Activated CD4-positive, alpha-beta T cell treated with anti-CD3 and anti-CD28 coated beads for 36 hours (primary cell): ENCODE measurements at regions not wholly inside any gene's neighbourhood (a gene's known extent, or its start where the extent isn't known, plus 50 kb on each side); places are given as distances from the start of the nearest gene placed in this dataset.

Source experiments
- ATAC-seq: fragments of 200-7000 bp; cut with Tn5 transposase; one replicate; pipeline ENCODE4 v1.10.0; 2021; ENCODE audit warnings: mild to moderate bottlenecking, moderate library complexity
- CTCF ChIA-PET: fragments of 350-600 bp; sonication (Branson Sonifier 250); formaldehyde crosslinking; loops from one replicate; lab custom pipeline; 2021; ENCODE audit warnings: antibody characterized with exemption; lab: Charles Lee
- POLR2A ChIA-PET: fragments of 350-600 bp; sonication (Branson Sonifier 250); formaldehyde crosslinking; loops from one replicate; lab custom pipeline; 2021; ENCODE audit warnings: antibody characterized with exemption, inconsistent platforms; lab: Charles Lee
- DNase-seq: peaks from one replicate; pipeline ENCODE4 v3.0.0-alpha.2; 2020
- H3K27ac Mint-ChIP-seq: one replicate; pipeline ENCODE4 v1.8.0; 2021; ENCODE audit warnings: mixed read lengths
- H3K27me3 Mint-ChIP-seq: one replicate; pipeline ENCODE4 v1.8.0; 2021; ENCODE audit warnings: mixed read lengths
- H3K36me3 Mint-ChIP-seq: one replicate; pipeline ENCODE4 v1.8.0; 2021; ENCODE audit warnings: low read depth, mixed read lengths
- H3K4me1 Mint-ChIP-seq: one replicate; pipeline ENCODE4 v1.8.0; 2021; ENCODE audit warnings: mixed read lengths
- H3K4me3 Mint-ChIP-seq: one replicate; pipeline ENCODE4 v1.8.0; 2021; ENCODE audit warnings: mild to moderate bottlenecking, moderate library complexity, mixed read lengths
- H3K9me3 Mint-ChIP-seq: one replicate; pipeline ENCODE4 v1.8.0; 2021; ENCODE audit warnings: low read depth, mixed read lengths
- intact Hi-C, 2 experiments: fragments of 100-400 bp; cut with DNase I in 1 of 2; cut with micrococcal nuclease in 1 of 2; formaldehyde crosslinking; loops; one replicate each; pipeline versions ENCODE4 v1.14.2 to v1.15.1; 2022 to 2024; cut with DNase I, micrococcal nuclease

DNA sequence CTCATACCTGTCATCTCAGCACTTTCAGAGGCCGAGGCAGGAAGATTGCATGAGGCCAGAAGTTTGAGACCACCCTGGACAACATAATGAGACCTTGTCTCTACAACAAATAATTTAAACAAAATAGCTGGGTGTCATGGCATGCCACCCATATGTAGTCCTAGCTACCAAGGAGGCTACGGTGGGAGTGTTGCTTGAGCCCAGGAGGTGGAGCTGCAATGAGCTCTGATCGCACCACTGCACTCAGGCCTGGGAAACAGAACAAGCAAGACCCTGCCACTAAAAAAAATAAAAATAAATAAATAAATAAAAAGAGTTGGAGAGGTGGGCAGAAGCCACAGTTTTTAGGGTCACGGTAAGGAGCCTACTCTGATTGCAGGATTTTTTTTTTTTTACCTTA lies 136.0 kb downstream of the TANC2 start:
- DNase-seq (no peak), ATAC-seq (no peak)
- ChIA-PET CTCF (no interaction called here), POLR2A (no interaction called here)
- H3K4me1 Mint-ChIP-seq = no peaks in the 10 kb centered on the region
- intact Hi-C loops = no loop called here
- H3K27me3 Mint-ChIP-seq = no peaks in the 10 kb centered on the region
- no peak overlapping the region for H3K4me3 Mint-ChIP-seq
- no peaks in the 10 kb centered on the region for H3K36me3 Mint-ChIP-seq
- no peak overlapping the region for H3K27ac Mint-ChIP-seq
- no peaks in the 10 kb centered on the region for H3K9me3 Mint-ChIP-seq

DNA sequence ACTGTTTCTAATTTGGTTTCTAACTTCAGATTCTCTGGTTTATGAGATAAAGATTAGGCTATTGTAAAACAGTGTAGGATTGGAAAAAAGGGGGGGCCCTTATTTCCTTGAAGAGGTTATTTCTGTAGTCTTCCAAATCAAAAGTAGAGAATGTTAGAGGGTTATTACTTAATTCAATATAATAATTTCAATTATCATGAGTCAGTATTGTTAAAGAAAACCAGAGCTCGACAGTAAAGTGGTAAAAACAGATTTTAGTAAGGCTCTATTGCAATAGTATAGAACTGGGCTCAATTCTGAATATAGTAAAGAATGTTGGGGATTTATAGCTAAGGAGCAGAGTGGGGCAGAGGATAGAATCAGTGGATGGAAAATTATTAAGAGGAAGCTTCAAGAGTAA lies 140.0 kb downstream of the TANC2 start:
- CTCF ChIA-PET = no interaction called here
- Mint-ChIP-seq H3K36me3 (no peaks in the 10 kb centered on the region), H3K27ac (no peak overlapping the region), H3K27me3 (no peaks in the 10 kb centered on the region), H3K4me3 (no peak overlapping the region), H3K4me1 (no peaks in the 10 kb centered on the region), H3K9me3 (no peaks in the 10 kb centered on the region)
- DNase-seq (no peak), ATAC-seq (no peak)
- intact Hi-C loops = no loop called here
- POLR2A ChIA-PET = no interaction called here

DNA sequence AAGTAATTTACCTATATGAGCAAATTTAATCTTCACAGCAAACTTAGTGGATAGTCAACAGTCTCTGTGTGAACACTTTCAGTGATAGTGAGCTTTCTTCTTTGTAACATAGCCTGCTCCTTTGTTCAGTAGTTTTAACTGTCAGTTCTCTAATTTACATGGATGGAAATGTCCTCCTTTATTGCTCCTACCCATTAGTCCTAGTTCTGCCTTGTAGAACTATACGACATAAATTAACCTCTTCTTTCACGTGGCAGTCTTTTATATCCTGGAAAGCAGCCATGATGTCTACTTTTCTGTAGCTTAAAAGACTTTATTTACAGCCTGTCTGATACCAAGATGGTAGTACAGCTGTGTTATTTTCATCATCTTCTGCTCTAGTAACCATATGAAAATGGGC lies 143.6 kb downstream of the TANC2 start:
- DNase-seq (no peak), ATAC-seq (no peak)
- H3K9me3 Mint-ChIP-seq = no peaks in the 10 kb centered on the region
- no peak overlapping the region for H3K27ac Mint-ChIP-seq
- POLR2A ChIA-PET = no interaction called here
- H3K27me3 Mint-ChIP-seq = no peaks in the 10 kb centered on the region
- H3K4me1 Mint-ChIP-seq = no peaks in the 10 kb centered on the region
- CTCF ChIA-PET = interaction anchor here (1.3 kb wide), 1 partner anchor 12 kb away, joined by 3 read pairs; no protein-coding TSS in a partner anchor
- intact Hi-C loops = no loop called here
- H3K36me3 Mint-ChIP-seq = no peaks in the 10 kb centered on the region
- H3K4me3 Mint-ChIP-seq = no peak overlapping the region

DNA sequence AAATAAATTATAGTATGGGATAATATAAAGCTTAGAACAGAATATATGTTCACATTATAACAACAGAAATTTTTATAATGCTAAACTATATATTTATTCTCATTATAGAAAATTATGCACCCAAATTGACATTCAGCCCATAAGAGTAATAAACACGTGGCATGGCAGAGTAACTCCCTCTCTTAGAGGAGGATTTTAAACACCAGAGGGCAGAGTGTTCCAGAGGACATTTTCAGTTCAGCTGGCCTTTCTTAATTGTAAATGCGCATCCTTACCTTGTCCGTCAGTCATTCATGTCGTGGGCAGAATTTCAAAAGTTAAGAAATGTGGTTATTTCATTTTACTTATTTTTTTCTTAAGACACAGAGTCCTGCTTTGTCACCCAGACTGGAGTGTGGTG lies 147.1 kb downstream of the TANC2 start:
- intact Hi-C loops = loop anchor here in 1 of 2 experiments (1.0 kb wide), 1 partner anchor 293 kb away; no protein-coding TSS in a partner anchor
- Mint-ChIP-seq H3K4me3 (no peak overlapping the region), H3K27ac (no peak overlapping the region), H3K27me3 (no peaks in the 10 kb centered on the region), H3K4me1 (no peaks in the 10 kb centered on the region), H3K9me3 (no peaks in the 10 kb centered on the region), H3K36me3 (no peaks in the 10 kb centered on the region)
- no peak for DNase-seq
- no peak for ATAC-seq
- ChIA-PET POLR2A (no interaction called here), CTCF (interaction anchor here (1.0 kb wide), 1 partner anchor 294 kb away, joined by 3 read pairs; no protein-coding TSS in a partner anchor)

DNA sequence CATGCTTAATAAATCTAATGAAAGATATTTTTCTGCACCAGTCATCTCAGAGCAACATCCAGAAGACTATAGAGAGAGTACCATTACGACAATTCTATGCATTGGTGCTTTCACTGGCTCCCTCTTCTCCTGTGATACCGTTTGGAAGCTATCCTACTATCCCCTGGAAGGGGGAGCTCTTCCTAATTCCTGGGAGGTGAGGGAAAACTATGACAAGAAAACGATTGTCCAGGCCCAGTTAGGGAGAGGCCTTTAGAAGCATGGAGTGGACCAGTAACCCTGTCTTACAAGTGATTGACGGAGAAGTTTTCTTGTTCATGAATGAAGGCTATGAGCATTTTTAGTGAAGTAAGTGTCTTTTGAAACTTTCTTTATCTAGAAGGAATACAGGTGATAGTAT lies 150.2 kb downstream of the TANC2 start:
- Mint-ChIP-seq H3K27ac (no peak overlapping the region), H3K4me1 (no peaks in the 10 kb centered on the region), H3K9me3 (no peaks in the 10 kb centered on the region), H3K36me3 (no peaks in the 10 kb centered on the region), H3K27me3 (no peaks in the 10 kb centered on the region), H3K4me3 (no peak overlapping the region)
- ChIA-PET POLR2A (interaction anchor here (0.6 kb wide), 1 partner anchor 112 kb away, joined by 3 read pairs; no protein-coding TSS in a partner anchor), CTCF (interaction anchor here (0.7 kb wide), 1 partner anchor 11 kb away, joined by 3 read pairs; no protein-coding TSS in a partner anchor)
- no peak for ATAC-seq
- no peak for DNase-seq
- intact Hi-C loops = no loop called here

DNA sequence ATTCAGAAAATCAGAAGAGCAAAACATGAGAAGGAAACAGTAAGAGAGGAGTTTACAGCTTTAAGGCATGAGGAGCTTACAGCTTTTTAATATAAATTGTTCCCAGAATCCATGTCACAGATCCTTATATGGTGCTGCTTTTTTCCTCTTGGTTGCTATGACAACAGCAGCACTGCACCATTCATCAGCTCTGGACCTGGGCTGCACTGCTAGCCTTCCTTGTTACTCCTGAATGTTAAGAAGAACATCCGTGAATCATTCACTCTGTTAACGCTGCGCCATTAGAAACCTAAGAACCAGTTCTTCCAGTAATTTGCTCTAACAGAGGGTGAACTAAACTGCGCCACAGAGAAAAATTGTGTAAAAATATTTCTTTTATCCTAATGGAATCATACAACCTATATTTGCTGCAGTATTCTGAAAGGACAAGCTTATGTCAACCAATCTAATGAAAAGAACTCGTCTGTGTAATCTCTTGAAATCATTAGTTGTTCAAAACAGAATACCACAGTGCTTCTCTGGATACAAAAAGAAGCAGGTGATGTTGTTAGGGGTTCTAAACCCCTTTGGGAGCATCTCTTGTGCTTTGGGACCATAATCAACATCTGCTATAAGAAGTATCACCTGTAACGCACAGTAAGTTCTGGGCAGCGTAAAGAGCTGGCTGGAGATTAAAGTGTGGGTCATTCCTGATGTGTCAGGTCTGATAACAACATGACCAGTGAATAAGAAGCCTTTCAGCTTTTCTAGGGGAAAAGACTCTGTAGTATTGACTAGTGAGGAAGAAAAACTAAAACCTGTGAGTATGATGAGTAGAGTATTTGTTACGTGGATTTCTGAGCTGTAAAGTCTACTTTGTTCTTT lies 151.2 kb downstream of the TANC2 start:
- no peaks in the 10 kb centered on the region for H3K4me1 Mint-ChIP-seq
- no peaks in the 10 kb centered on the region for H3K36me3 Mint-ChIP-seq
- CTCF ChIA-PET = interaction anchor here (0.7 to 1.0 kb wide), 3 partner anchors 10 to 230 kb away, joined by 3 read pairs; no protein-coding TSS in a partner anchor
- POLR2A ChIA-PET = no interaction called here
- ATAC-seq (no peak), DNase-seq (no peak)
- H3K27me3 Mint-ChIP-seq = no peaks in the 10 kb centered on the region
- no peaks in the 10 kb centered on the region for H3K9me3 Mint-ChIP-seq
- H3K27ac Mint-ChIP-seq = no peak overlapping the region
- intact Hi-C loops = no loop called here
- no peak overlapping the region for H3K4me3 Mint-ChIP-seq

DNA sequence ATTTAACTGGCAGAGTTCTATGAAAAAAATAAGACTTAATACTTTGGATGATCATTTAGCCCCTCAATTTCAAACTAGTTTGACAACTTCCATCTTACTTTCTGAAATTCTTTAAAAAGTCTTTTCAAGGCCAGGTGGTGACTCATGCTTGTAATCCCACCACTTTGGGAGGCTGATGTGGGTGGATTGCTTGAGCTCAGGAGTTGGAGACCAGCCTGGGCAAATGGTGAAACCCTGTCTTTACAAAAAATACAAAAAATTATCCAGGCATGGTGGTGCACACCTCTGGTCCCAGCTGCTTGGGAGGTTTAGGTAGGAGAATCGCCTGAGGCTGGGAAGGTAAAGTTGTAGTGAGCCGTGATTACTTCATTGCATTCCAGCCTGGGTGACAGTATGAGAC lies 154.4 kb downstream of the TANC2 start:
- DNase-seq = no peak
- intact Hi-C loops = no loop called here
- Mint-ChIP-seq H3K9me3 (no peaks in the 10 kb centered on the region), H3K4me1 (no peaks in the 10 kb centered on the region), H3K4me3 (no peak overlapping the region), H3K36me3 (no peaks in the 10 kb centered on the region), H3K27ac (no peak overlapping the region), H3K27me3 (no peaks in the 10 kb centered on the region)
- CTCF ChIA-PET = interaction anchor here (1.2 kb wide), 1 partner anchor 287 kb away, joined by 3 read pairs; no protein-coding TSS in a partner anchor
- POLR2A ChIA-PET = no interaction called here
- no peak for ATAC-seq

DNA sequence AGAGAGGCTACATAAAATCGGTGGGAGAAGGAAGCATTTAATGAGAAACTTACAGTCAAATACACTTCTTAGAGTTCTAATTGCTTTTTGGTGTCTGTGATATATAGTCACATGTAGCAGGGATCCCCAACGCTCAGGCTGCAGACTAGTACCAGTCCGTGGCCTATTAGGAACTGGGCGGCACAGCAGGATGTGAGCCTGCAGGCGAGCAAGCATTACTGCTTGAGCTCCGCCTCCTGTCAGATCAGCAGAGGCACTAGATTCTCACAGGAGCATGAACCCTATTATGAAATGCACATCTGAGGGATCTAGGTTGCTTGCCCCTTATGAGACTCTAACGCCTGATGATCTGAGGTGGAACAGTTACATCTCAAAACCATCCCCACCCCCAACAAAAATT lies 158.5 kb downstream of the TANC2 start:
- POLR2A ChIA-PET = no interaction called here
- no peaks in the 10 kb centered on the region for H3K27me3 Mint-ChIP-seq
- H3K4me1 Mint-ChIP-seq = no peaks in the 10 kb centered on the region
- intact Hi-C loops = no loop called here
- no peaks in the 10 kb centered on the region for H3K9me3 Mint-ChIP-seq
- CTCF ChIA-PET = no interaction called here
- ATAC-seq (no peak), DNase-seq (no peak)
- H3K27ac Mint-ChIP-seq = no peak overlapping the region
- no peaks in the 10 kb centered on the region for H3K36me3 Mint-ChIP-seq
- no peak overlapping the region for H3K4me3 Mint-ChIP-seq

DNA sequence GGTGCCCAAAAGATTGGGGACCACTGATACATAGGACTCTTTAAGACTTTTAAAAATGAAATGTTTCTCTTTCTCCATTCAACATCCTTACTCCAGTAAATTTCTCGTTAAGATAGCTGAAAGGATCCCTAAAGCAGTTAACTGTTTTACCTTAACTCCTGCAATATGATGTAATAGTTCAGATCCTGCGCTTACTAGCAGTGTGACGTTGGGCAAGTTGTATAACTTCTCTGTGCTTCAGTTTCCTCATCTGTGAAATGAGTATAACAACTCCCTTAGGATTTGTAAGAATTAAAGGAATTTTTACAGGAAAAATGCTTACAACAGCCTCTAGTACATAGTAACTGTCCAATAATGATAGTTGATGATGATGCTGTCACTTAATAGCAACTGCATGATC lies 158.9 kb downstream of the TANC2 start:
- Mint-ChIP-seq H3K27me3 (no peaks in the 10 kb centered on the region), H3K36me3 (no peaks in the 10 kb centered on the region), H3K27ac (no peak overlapping the region), H3K9me3 (no peaks in the 10 kb centered on the region), H3K4me3 (no peak overlapping the region), H3K4me1 (no peaks in the 10 kb centered on the region)
- no peak for DNase-seq
- no peak for ATAC-seq
- ChIA-PET CTCF (no interaction called here), POLR2A (no interaction called here)
- intact Hi-C loops = no loop called here

DNA sequence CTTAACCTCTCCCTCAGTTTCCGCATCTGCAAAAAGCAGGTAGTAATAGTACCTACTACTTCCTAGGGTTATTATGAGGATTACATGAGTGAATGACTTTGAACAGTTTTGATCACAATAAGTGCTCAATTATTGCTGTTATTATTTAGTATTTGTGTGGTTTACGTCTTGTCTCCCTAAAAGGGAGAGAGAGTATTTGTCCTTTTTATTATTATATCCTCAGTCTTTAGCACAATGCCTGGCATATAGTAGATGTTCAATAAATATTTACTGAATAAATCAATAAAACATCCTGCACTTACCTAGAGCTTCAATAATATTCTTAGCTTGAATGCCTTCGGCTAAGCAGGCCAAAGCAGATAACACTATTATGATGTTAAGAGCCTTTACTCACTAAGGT lies 160.0 kb downstream of the TANC2 start:
- ChIA-PET CTCF (interaction anchor here (1.1 kb wide), 1 partner anchor 22 kb away, joined by 4 read pairs; no protein-coding TSS in a partner anchor), POLR2A (no interaction called here)
- H3K27ac Mint-ChIP-seq = no peak overlapping the region
- no peaks in the 10 kb centered on the region for H3K27me3 Mint-ChIP-seq
- ATAC-seq (no peak), DNase-seq (no peak)
- no peak overlapping the region for H3K4me3 Mint-ChIP-seq
- no peaks in the 10 kb centered on the region for H3K4me1 Mint-ChIP-seq
- no peaks in the 10 kb centered on the region for H3K9me3 Mint-ChIP-seq
- intact Hi-C loops = no loop called here
- no peaks in the 10 kb centered on the region for H3K36me3 Mint-ChIP-seq

DNA sequence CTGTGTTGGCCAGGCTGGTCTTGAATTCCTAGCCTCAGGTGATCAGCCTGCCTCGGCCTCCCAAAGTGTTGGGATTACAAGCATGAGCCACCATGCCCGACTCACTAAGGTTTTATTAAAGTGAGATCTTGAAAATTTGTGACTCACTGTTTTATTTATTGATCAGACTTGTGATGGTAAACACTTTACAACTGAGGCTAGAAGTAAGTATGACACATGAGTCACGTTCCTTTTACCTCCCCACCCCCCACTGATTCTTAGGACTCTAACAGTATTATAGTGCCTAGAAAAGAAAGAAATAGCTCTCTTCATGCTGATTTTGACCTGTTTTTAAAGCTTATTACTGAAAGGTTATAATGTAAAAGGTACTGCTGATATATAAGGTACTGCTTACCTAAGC lies 160.6 kb downstream of the TANC2 start:
- intact Hi-C loops = no loop called here
- no peak overlapping the region for H3K27ac Mint-ChIP-seq
- no peaks in the 10 kb centered on the region for H3K9me3 Mint-ChIP-seq
- no peak for DNase-seq
- ChIA-PET POLR2A (no interaction called here), CTCF (interaction anchor here (0.7 kb wide), 1 partner anchor 64 kb away, joined by 3 read pairs; no protein-coding TSS in a partner anchor)
- ATAC-seq = no peak
- H3K36me3 Mint-ChIP-seq = no peaks in the 10 kb centered on the region
- no peak overlapping the region for H3K4me3 Mint-ChIP-seq
- no peaks in the 10 kb centered on the region for H3K4me1 Mint-ChIP-seq
- H3K27me3 Mint-ChIP-seq = no peaks in the 10 kb centered on the region

DNA sequence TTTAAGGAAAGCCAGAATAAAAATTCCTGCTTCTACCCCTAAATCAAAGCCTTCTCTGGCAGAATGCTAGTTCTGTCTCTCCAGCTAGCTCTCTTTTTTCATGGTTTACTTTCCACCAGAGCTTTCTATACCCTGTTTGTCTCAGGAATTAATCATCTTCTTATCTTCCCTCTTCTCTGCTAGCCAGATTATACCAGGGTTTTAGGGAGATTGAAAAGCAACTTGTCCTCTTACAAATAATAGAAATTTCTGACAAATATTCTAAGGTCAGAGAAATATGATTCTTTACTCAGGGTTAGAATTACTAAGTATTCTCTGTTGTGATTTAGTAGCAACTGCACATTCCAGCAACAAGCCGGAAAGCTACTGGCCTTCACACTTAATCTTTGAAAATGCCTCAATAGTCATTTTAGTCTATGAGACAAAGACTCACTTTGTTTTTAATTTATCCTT lies 166.4 kb downstream of the TANC2 start:
- no peak overlapping the region for H3K4me3 Mint-ChIP-seq
- no peaks in the 10 kb centered on the region for H3K27me3 Mint-ChIP-seq
- DNase-seq = no peak
- H3K9me3 Mint-ChIP-seq = no peaks in the 10 kb centered on the region
- intact Hi-C loops = no loop called here
- H3K36me3 Mint-ChIP-seq = no peaks in the 10 kb centered on the region
- H3K4me1 Mint-ChIP-seq = no peaks in the 10 kb centered on the region
- CTCF ChIA-PET = interaction anchor here (0.6 to 1.0 kb wide), 2 partner anchors 11 to 649 kb away, joined by 3 to 4 read pairs; no protein-coding TSS in a partner anchor
- no peak for ATAC-seq
- H3K27ac Mint-ChIP-seq = no peak overlapping the region
- POLR2A ChIA-PET = interaction anchor here (0.5 kb wide), 1 partner anchor 546 kb away, joined by 5 read pairs; no protein-coding TSS in a partner anchor
